ENCODE measurements at regions not wholly inside any gene's neighbourhood (a gene's known extent, or its start where the extent isn't known, plus 50 kb on each side); places are given as distances from the start of the nearest gene placed in this dataset.
A peak's percentile ranks its signal among the peaks of the same experiment; 100 is the strongest.

DNA sequence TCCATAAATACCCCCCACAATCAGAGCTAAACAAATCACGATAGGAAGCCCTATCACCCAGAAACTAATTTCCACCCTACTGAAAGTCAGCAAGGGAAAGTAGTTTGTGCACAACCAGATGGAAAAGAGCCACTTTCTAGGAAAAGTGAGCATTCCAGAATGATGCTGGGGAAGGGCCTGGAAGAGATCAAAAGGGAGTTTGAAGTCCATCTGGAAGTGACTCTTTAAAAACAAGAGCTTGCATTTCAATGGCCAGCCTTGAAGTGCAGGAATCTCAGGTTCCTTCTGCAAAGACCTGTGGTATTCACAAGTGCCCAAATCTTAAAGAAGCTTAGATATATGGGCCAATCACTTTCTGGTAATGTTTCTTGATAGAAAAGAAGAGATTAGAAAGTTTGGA, 97.0 kb upstream of the LDB2 start:
- DNase-seq: no peak

DNA sequence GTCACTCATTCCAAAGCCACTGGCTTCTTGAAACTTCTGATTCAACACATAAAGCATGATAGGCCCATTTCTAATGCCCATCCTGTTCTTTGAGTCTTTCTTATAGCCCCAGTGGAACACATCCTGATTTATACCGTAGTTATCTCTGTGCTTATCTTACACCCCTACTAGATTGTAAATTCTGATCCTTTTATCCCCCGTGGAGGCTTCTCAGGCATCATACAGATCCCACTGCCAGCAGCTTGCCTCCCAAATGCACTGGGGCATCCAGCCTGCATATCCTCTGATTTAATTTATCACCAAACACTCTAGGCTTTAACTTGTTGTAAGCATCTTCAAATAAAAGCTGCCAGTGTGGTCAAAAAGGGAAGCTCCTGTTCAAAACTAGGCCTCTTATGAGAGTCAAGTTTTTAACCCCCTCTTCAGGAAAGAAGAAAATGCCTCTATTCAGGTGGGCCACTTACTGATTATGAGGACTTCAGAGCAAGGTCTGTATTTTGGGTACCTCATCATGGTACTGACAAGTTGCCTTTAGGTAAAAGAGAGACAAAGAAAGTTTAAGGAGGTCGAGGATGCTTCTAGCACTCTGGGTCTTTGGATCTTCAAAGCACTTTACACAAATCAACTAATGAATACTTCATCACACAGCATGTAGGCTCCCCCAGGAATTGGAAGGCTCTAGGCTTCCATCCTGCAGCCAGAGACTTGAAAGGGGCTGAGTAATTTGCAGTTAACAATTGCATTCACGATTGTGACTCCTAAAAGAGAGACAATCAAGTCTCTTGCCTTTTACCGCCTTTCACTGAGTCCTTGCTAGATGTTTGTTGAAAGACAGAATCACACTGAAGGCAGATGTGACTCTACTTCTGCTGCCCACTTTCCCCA, 95.8 kb upstream of the LDB2 start:
- DNase-seq: no peak

DNA sequence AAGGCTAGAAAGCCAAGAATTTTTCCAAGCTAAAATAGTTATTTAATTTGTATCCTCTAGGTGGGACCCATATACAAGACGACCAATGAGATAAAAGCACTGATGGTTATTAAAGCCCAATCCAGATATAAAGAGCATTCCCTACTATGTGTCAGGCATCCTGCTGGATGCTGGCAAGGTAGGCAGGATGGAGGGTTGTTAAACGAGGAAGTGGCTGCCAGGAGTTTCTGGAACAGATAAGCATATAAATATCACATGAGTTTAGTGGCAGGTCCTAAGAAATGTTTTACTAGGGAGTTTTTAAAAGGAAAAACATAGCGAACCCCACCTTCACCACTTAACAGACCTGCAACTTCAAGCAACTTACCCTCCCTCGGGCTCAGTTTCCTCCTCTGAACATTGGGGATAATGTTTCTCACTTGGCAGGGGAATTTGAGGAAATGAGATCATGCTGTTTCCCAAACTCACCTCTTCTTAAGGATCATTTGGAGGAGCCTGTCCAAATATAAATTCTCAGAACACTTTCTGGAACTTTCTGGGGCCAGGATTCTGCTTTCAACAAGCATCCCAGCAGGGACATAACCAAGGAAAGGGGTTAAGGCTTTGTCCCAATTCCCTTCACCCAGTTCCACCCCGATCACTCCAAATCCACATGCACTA, 94.3 kb upstream of the LDB2 start:
- peak; percentile 18 for DNase-seq

DNA sequence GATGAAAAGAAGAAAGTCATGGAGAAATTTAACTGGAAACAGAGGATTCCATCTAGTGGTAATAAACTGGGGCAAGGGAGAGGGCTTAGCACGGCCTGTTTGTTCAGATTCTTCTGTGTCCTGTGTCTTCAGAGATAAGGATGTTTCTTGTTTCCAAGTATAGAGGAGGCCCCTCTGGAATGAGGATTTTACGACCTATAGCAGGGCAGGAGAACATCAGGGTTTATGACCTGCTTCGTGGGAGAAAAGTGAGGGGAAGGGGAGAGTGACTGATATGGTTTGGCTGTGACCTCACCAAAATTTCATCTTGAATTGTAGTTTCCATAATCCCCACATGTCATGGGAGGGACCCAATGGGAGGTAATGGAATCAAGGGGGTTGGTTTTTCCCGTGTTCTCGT, 93.0 kb upstream of the LDB2 start:
- DNase-seq: no peak

GRCh38 chr4:16989371-16989770, 90.9 kb upstream of the LDB2 start:
- no peak for DNase-seq

DNA sequence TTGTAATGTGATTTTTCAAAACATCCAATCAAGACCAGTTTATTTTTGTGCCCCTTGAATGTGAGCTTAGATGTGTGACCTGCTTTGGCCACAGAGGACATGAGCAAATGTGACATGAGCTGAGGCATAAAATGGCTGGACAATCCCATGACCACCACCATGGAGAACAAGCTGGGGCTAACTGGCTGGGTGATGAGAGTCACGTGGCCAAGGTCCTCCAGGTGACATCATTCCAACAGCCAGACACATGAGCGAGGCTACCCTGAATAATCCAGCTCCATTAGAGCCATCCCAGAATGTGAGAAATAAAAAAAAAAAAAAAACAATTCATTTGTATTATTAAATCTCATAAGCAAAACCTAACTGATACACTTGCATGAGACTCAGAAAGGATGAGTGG, 90.4 kb upstream of the LDB2 start:
- no peak for DNase-seq

- no peak for DNase-seq
Observed at GRCh38 chr4:16977081-16977480, 78.6 kb upstream of the LDB2 start.

DNA sequence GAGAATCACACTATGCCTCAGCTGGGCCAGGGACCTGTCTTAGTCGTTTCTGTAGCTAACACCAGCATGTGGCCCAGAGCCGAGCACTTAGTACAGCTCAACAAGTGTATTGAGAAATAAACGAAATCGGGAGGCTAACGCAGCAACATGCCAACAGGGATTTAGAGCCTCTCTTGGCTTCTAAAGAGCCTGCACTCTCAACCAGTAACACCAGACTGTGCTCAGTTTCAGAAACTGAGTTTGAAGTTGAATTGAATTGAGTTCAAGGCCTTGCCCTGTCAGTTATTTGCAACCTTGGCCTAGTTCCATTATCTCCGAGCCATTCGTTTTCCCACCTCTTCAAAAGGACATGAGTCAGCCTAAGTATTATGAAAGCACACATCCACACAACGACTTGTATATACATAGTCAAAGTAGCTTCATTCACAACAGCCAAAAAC, 71.3 kb upstream of the LDB2 start:
- DNase-seq: no peak

DNA sequence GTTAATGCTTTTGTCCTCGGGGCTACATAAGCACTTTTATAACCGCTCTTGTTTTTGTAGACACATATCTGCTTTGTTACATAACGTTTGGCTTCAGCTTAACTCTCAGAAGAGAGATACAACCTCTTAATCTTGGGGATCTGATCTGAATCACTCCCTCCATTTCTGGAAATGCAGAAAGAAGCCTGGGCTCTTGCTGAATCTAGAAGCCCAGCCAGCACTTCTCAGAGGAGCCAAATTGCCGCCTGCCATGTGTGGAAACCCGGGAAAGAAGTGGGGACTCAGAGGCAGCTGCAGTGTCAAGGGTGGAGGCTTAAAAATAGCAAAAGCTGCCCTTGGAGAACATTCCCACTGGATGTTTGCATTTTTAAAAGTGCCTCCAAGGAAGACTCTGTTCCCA, 69.3 kb upstream of the LDB2 start:
- DNase-seq: peak; percentile 55

GRCh38 chr4:16959305-16959704, 60.9 kb upstream of the LDB2 start:
- DNase-seq: no peak

- DNase-seq: no peak
Observed at GRCh38 chr4:16952896-16953630, 54.6 kb upstream of the LDB2 start.

DNA sequence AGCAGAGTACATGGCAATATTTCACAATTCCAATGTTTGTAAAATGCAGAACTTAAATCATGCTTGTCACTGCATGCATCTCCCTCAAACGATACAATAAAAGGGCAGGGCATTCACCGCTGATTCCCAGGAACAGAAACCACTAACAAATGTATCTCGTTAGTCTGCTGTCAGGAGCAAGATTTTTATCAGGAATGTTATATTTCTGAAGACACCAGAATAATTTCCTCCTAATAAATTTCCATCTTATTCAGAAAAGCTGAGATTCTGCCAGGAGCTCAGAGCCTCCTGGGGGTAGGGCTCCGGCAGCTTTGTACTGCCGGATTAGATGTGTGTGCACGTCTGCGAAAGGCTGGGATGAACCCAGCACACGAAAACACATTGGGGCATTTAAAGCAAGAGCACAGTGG, 54.0 kb upstream of the LDB2 start:
- no peak for DNase-seq

Data from hindlimb muscle (tissue), 1 donor.